ENCODE measurements at regions not wholly inside any gene's neighbourhood (a gene's known extent, or its start where the extent isn't known, plus 50 kb on each side); places are given as distances from the start of the nearest gene placed in this dataset.

DNA sequence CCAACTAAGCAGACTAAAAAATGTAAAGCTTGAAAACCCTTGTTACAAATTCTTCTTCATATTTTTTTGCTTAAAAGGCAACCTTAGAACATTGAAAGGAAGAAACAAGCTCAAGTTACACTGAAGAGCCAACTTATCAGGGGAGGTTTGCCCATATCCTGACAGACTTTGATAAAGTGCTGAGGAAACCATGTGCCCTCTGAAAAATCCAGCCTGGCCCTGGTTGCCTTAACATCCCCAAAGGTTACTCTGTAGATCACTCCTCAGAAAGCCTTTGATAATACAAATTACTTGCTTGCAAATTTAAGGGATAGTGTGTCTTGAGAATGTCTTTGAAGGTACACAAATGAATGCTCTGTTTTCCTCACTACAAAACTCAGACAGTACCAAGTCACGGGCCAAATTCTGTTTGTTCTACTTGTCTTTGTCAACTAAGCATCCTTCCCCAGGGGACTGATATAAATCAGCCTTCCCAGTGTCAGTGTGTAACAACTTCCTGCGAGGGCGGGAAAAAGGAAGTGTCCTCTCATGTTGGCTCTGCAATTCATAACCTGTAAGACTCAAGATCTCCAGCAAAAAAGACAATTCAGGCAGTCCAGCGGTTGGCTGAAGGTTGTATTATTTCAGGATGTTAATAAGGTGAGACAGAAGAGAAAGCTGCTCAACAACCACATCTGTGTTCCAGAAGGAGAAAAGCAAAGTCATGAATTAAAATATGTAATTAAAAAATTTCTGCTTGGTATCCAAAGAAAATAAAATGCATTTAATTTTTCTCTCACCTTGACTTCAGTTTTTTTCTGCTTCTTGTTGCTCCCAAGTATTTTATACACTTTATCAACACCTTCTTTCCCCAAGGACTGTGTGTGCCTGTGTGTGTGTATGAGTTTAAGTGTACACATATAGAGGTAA is 199.9 kb downstream of the PIK3R1 start (continued):
- TF ChIP-seq ZNF180 (CRISPR knock-in tag; IDR thresholded peaks at IDR 0.05; ENCODE audit: borderline replicate concordance, low read depth): no peak
- TF ChIP-seq TAF15 (IDR thresholded peaks at IDR 0.05; ENCODE audit: low read depth, low read length, poor library complexity, severe bottlenecking): no peak
- TF ChIP-seq RAD21 (CRISPR knock-in tag; IDR thresholded peaks at IDR 0.05): no peak

DNA sequence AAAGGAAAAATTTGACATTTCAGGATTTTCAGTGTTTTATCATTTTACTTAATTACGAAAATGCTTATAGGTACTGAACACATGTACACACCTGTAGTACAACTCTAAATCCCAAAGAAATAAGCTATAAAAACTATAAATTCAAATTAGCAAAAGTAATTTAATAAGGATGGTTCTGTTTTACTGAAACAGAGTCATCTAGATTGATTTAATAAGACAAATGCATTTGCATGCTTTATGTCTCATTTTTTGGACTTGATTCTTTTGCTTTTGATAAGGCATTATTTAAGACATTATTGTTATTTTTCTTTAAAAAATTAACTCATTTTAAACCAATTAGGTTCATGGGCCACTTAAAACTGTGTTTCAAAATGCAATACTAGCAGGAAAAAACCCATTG is 201.2 kb downstream of the PIK3R1 start:
- Histone ChIP-seq H3K9me3 (ENCODE audit: low read length) (no peaks in the 10 kb centered on the region), H3K79me2 (ENCODE audit: insufficient read depth, low read length) (no peaks in the 10 kb centered on the region), H2AFZ (ENCODE audit: low read length) (no peak overlapping the region), H3K27ac (ENCODE audit: extremely low read length, insufficient read depth, low read length) (no peak overlapping the region), H3K4me3 (replicated peaks in 1 of 3; ENCODE audit: insufficient read depth in 1 of 3, low read depth in 2 of 3, low read length in 3 of 3) (no peak overlapping the region), H3K4me1 (ENCODE audit: insufficient read depth, low read length) (no peaks in the 10 kb centered on the region; the same call in 1 of the 2 replicates), H3K4me2 (ENCODE audit: low read depth, low read length) (no peak overlapping the region), H3K27me3 (ENCODE audit: control insufficient read depth in 1 of 2, insufficient read depth in 2 of 2, low read length in 2 of 2) (no peaks in the 10 kb centered on the region; a peak in 1 of 5 replicates), H4K20me1 (ENCODE audit: insufficient read depth, low read length) (no peaks in the 10 kb centered on the region), H3K9ac (ENCODE audit: insufficient read depth, low read depth, low read length) (no peak overlapping the region), H3K36me3 (replicated peaks in 1 of 2; ENCODE audit: control insufficient read depth in 1 of 2, insufficient read depth in 2 of 2, low read length in 2 of 2) (no peaks in the 10 kb centered on the region)
- no peak for FAIRE-seq
- intact Hi-C loops (cut with micrococcal nuclease; ENCODE audit: unreplicated experiment): no loop called here
- ChIA-PET POLR2A (no interaction called here), CTCF (ENCODE audit: low intra/inter-chr PET ratio, low total read pairs) (no interaction called here)
- ATAC-seq: no peak
- in situ Hi-C loops (cut with HindIII; ENCODE audit: extremely low pct_ligation_motif_present, low pct_unique_long_range_greater_than_20kb): no loop called here
- DNase-seq (ENCODE audit: low spot score): no peak
- no TSS peak for BruUV-seq (replicated peaks)
- 31% methylated on average over 1 of the region's 1 CpG for WGBS (ENCODE audit: low lambda C conversion rate)
- no peak for TF ChIP-seq ZNF850 (CRISPR knock-in tag; conservative IDR thresholded peaks at IDR 0.05)
- no peak for TF ChIP-seq ZBTB34 (CRISPR knock-in tag; IDR thresholded peaks at IDR 0.05)
- no peak for TF ChIP-seq DMTF1 (CRISPR knock-in tag; IDR thresholded peaks at IDR 0.05)
- TF ChIP-seq MZF1 (CRISPR knock-in tag; IDR thresholded peaks at IDR 0.05; ENCODE audit: borderline replicate concordance): no peak
- TF ChIP-seq, protein P1, sequence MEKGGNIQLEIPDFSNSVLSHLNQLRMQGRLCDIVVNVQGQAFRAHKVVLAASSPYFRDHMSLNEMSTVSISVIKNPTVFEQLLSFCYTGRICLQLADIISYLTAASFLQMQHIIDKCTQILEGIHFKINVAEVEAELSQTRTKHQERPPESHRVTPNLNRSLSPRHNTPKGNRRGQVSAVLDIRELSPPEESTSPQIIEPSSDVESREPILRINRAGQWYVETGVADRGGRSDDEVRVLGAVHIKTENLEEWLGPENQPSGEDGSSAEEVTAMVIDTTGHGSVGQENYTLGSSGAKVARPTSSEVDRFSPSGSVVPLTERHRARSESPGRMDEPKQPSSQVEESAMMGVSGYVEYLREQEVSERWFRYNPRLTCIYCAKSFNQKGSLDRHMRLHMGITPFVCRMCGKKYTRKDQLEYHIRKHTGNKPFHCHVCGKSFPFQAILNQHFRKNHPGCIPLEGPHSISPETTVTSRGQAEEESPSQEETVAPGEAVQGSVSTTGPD (CRISPR knock-in tag; IDR thresholded peaks at IDR 0.05): no peak
- TF ChIP-seq TCF7 (IDR thresholded peaks at IDR 0.05; ENCODE audit: low read depth): no peak
- TF ChIP-seq, protein P2, sequence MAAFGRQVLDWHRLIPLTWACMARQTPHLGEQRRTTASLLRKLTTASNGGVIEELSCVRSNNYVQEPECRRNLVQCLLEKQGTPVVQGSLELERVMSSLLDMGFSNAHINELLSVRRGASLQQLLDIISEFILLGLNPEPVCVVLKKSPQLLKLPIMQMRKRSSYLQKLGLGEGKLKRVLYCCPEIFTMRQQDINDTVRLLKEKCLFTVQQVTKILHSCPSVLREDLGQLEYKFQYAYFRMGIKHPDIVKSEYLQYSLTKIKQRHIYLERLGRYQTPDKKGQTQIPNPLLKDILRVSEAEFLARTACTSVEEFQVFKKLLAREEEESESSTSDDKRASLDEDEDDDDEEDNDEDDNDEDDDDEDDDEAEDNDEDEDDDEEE (CRISPR knock-in tag; IDR thresholded peaks at IDR 0.05): no peak
- no peak for TF ChIP-seq TCF7L2 (IDR thresholded peaks at IDR 0.05; ENCODE audit: low read depth, low read length)
- no peak for TF ChIP-seq PRPF4 (IDR thresholded peaks at IDR 0.05; ENCODE audit: low read depth, low read length, poor library complexity, severe bottlenecking)
- TF ChIP-seq ZIK1 (CRISPR knock-in tag; IDR thresholded peaks at IDR 0.05; ENCODE audit: borderline replicate concordance, low read depth): no peak

Data from HepG2 (cell line).